ENCODE measurements at regions not wholly inside any gene's neighbourhood (a gene's known extent, or its start where the extent isn't known, plus 50 kb on each side); places are given as distances from the start of the nearest gene placed in this dataset.

GRCh38 chr6:33888664-33889200, 84.9 kb upstream of the MLN start:
- TF ChIP-seq EZH2phosphoT487 (IDR thresholded peaks at IDR 0.05; ENCODE audit: borderline replicate concordance, low read depth, low read length) (no peak), CTCF (conservative IDR thresholded peaks at IDR 0.05; ENCODE audit: low read length) (no peak)
